HepG2 (cell line): ENCODE measurements at regions not wholly inside any gene's neighbourhood (a gene's known extent, or its start where the extent isn't known, plus 50 kb on each side); places are given as distances from the start of the nearest gene placed in this dataset.

Experiments used
- ATAC-seq: fragments of 200-7000 bp; cut with Tn5 transposase; 3 replicates; pipeline ENCODE4 v1.9.1; 2020; ENCODE audit warnings: mild to moderate bottlenecking, moderate library complexity
- BruUV-seq: library from RNA; stranded (reverse); fragments of 400-500 nt; replicated peaks from 2 replicates; lab custom pipeline; 2021; lab: Mats Ljungman, UMichigan
- CTCF ChIA-PET: fragments of 300-600 bp; formaldehyde crosslinking; extraction: SDS; loops from one replicate; lab custom pipeline; 2021; ENCODE audit warnings: low total read pairs, inconsistent platforms, low intra/inter-chr PET ratio; lab: Yijun Ruan, JAX
- POLR2A ChIA-PET: fragments of 350-600 bp; sonication (Branson Sonifier 250); formaldehyde crosslinking; loops from one replicate; lab custom pipeline; 2020; ENCODE audit warnings: antibody characterized with exemption, inconsistent platforms; lab: Yijun Ruan, JAX
- DNase-seq: peaks from one replicate; pipeline ENCODE4 v3.0.0-alpha.2; 2015; ENCODE audit warnings: low spot score
- FAIRE-seq: peaks from 3 replicates; lab custom pipeline; 2011; peaks lifted over from hg19 to GRCh38; lab: Jason Lieb, UNC
- H2AFZ ChIP-seq: one replicate; pipeline ENCODE4 v1.6.1; 2011; ENCODE audit warnings: low read length, inconsistent platforms
- H3K27ac ChIP-seq: fragments of 300-600 bp; 3 replicates; pipeline ENCODE4 v1.8.0; 2011; ENCODE audit warnings: mixed run types, mild to moderate bottlenecking, mixed read lengths, low read length, inconsistent platforms; ENCODE audit not compliant: insufficient read depth; ENCODE audit errors: extremely low read length
- H3K27me3 ChIP-seq, 2 experiments: fragments of 200-600 bp in 1 of 2; 2 replicates in 1 of 2; 3 replicates in 1 of 2; pipeline versions ENCODE4 v1.6.0 to v1.8.0; 2011; ENCODE audit warnings: low read length in 2 of 2, mild to moderate bottlenecking in 2 of 2, moderate library complexity in 2 of 2, inconsistent platforms in 1 of 2; ENCODE audit not compliant: insufficient read depth in 2 of 2, control insufficient read depth in 1 of 2
- H3K36me3 ChIP-seq, 2 experiments: fragments of 200-600 bp in 1 of 2; replicated peaks in 1 of 2; 2 replicates in 1 of 2; 3 replicates in 1 of 2; pipeline versions ENCODE4 v1.5.1 to v1.8.0; 2011; ENCODE audit warnings: low read length in 2 of 2, inconsistent platforms in 1 of 2; ENCODE audit not compliant: insufficient read depth in 2 of 2, control insufficient read depth in 1 of 2
- H3K4me1 ChIP-seq: 2 replicates; pipeline ENCODE4 v1.5.1; 2012; ENCODE audit warnings: low read length, inconsistent platforms; ENCODE audit not compliant: insufficient read depth
- H3K4me2 ChIP-seq: 2 replicates; pipeline ENCODE4 v1.6.0; 2011; ENCODE audit warnings: low read depth, low read length, inconsistent platforms
- H3K4me3 ChIP-seq, 3 experiments: fragments of 200-600 bp in 1 of 3; sonication (generic), shearing (Covaris generic) in 1 of 3; replicated peaks in 1 of 3; 2 replicates each; pipeline ENCODE4 v1.5.1; 2011 to 2016; ENCODE audit warnings: low read length in 3 of 3, inconsistent platforms in 2 of 3, low read depth in 2 of 3, mild to moderate bottlenecking in 2 of 3, control low read depth in 1 of 3, mixed read lengths in 1 of 3; ENCODE audit not compliant: insufficient read depth in 1 of 3
- H3K79me2 ChIP-seq: one replicate; pipeline ENCODE4 v1.6.1; 2011; ENCODE audit warnings: low read length, inconsistent platforms; ENCODE audit not compliant: insufficient read depth
- H3K9ac ChIP-seq: 2 replicates; pipeline ENCODE4 v1.6.0; 2011; ENCODE audit warnings: mild to moderate bottlenecking, low read depth, low read length, inconsistent platforms; ENCODE audit not compliant: insufficient read depth
- H3K9me3 ChIP-seq: 2 replicates; pipeline ENCODE4 v1.5.1; 2012; ENCODE audit warnings: mild to moderate bottlenecking, low read length
- H4K20me1 ChIP-seq: 2 replicates; pipeline ENCODE4 v1.6.0; 2011; ENCODE audit warnings: inconsistent platforms, mild to moderate bottlenecking, low read length, moderate library complexity; ENCODE audit not compliant: insufficient read depth
- HMGXB4 ChIP-seq, 2 experiments: sonication (generic) in 1 of 2; formaldehyde crosslinking in 1 of 2; IDR thresholded peaks; 2 replicates each; pipeline versions ENCODE4 v1.4.0 to v1.6.1; 2018 to 2020; ENCODE audit warnings: missing genetic modification reagents in 2 of 2, borderline replicate concordance in 1 of 2, low read depth in 1 of 2, mild to moderate bottlenecking in 1 of 2, missing biosample characterization in 1 of 2
- KDM1A ChIP-seq: IDR thresholded peaks from 2 replicates; pipeline ENCODE4 v1.6.1; 2016; ENCODE audit warnings: missing compliant biosample characterization
- LCORL ChIP-seq, 2 experiments: fragments of 450-650 bp in 1 of 2; sonication (generic) in 1 of 2; formaldehyde crosslinking in 1 of 2; IDR thresholded peaks; 2 replicates each; pipeline versions ENCODE4 v1.5.0 to v1.6.1; 2017 to 2020; ENCODE audit warnings: antibody characterized with exemption in 1 of 2, missing genetic modification reagents in 1 of 2
- NBN ChIP-seq: fragments of 450-650 bp; conservative IDR thresholded peaks from 2 replicates; pipeline ENCODE4 v1.6.1; 2017
- ZNF263 ChIP-seq: sonication (generic); formaldehyde crosslinking; IDR thresholded peaks from 2 replicates; pipeline ENCODE4 v1.4.0; 2020; ENCODE audit warnings: missing genetic modification reagents
- ZNF343 ChIP-seq: sonication (generic); formaldehyde crosslinking; IDR thresholded peaks from 2 replicates; pipeline ENCODE4 v1.4.0; 2020; ENCODE audit warnings: mild to moderate bottlenecking, missing genetic modification reagents
- ZNF580 ChIP-seq: IDR thresholded peaks from 2 replicates; pipeline ENCODE4 v1.6.1; 2016; ENCODE audit warnings: low read depth, borderline replicate concordance
- ZSCAN21 ChIP-seq: sonication (generic); formaldehyde crosslinking; IDR thresholded peaks from 2 replicates; pipeline ENCODE4 v1.8.0; 2022; ENCODE audit warnings: mild to moderate bottlenecking, missing genetic modification reagents, moderate library complexity, borderline replicate concordance
- WGBS: methylation state at CpG from one replicate; pipeline ENCODE4 v1.1.6; 2017; ENCODE audit warnings: low lambda C conversion rate; 5-methylcytosine and 5-hydroxymethylcytosine counted together
- in situ Hi-C: cut with HindIII; loops from 2 replicates; pipeline ENCODE4 v1.10.0; 2017; ENCODE audit warnings: low pct_unique_long_range_greater_than_20kb; ENCODE audit not compliant: extremely low pct_ligation_motif_present
- intact Hi-C: fragments of 100-400 bp; cut with micrococcal nuclease; formaldehyde crosslinking; loops from one replicate; pipeline ENCODE4 v1.10.0; 2022; ENCODE audit not compliant: unreplicated experiment

DNA sequence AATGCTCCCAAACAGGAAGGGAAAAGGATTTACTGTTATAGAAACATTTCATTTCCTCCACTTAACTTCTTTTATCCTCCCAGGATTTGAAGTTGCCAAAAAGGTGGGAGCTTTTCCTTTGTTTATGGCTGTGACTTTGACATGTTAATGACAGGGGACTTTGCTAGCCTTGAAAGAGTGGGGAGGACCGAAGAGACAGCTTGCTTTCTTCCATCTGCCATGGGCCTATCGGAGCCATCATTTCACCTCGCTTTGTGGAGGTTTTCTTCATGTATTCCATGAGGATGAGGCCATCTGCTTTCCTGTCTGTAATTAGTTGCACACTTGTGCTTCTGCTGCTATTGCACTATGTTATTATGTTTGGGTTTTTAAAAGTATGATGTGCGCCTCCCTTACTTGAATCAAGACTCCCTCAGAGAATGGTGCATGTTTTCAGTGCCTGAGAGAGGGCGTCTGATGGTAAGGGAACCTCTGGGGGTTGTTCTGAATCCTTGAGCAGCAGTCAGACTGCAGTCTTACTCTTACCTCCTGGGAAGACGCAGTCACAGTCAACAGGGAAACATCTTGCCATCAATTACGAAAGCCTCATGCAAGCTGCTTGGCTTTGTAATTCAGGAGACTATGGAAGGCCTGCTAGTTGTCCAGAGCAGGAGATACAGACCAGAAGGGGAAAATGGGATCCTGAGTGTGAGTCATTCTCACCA, 173.3 kb upstream of the MGAT5 start:
- no peak overlapping the region for H3K9ac ChIP-seq
- H2AFZ ChIP-seq: no peak overlapping the region
- no peaks in the 10 kb centered on the region for H4K20me1 ChIP-seq
- no TSS peak for BruUV-seq
- no peak for ATAC-seq
- FAIRE-seq: no peak
- H3K9me3 ChIP-seq: no peaks in the 10 kb centered on the region
- H3K27ac ChIP-seq: no peak overlapping the region
- H3K4me1 ChIP-seq: no peaks in the 10 kb centered on the region
- ChIA-PET POLR2A (no interaction called here), CTCF (no interaction called here)
- no peaks in the 10 kb centered on the region for H3K79me2 ChIP-seq
- no peak for TF ChIP-seq ZNF343 (CRISPR knock-in tag)
- TF ChIP-seq HMGXB4 (CRISPR knock-in tag; IDR thresholded peaks at IDR 0.05; ENCODE audit: borderline replicate concordance in 1 of 2, low read depth in 1 of 2): no peak
- no peak for TF ChIP-seq ZNF263 (CRISPR knock-in tag)
- TF ChIP-seq KDM1A (CRISPR knock-in tag): no peak
- TF ChIP-seq ZSCAN21 (CRISPR knock-in tag): no peak
- TF ChIP-seq LCORL (IDR thresholded peaks at IDR 0.05): no peak
- TF ChIP-seq LCORL (CRISPR knock-in tag; IDR thresholded peaks at IDR 0.05): no peak
- no peak for TF ChIP-seq NBN
- TF ChIP-seq ZNF580 (CRISPR knock-in tag): no peak
- no peak for DNase-seq
- peaks cover 1 to 15% of the 10 kb centered on the region in 2 experiments; a peak in 4 of 5 replicates for H3K27me3 ChIP-seq
- in situ Hi-C loops: no loop called here
- H3K36me3 ChIP-seq: no peaks in the 10 kb centered on the region
- H3K4me3 ChIP-seq: no peak overlapping the region
- intact Hi-C loops: no loop called here
- no peak overlapping the region for H3K4me2 ChIP-seq
- WGBS: 51% methylated on average over 7 of the region's 7 CpGs
